Peyer's patch (tissue), 4 donors: ENCODE measurements at regions not wholly inside any gene's neighbourhood (a gene's known extent, or its start where the extent isn't known, plus 50 kb on each side); places are given as distances from the start of the nearest gene placed in this dataset.

Source experiments
- POLR2A ChIP-seq, 2 donors: fragments of 450-650 bp; IDR thresholded peaks; one replicate each; pipeline ENCODE4 v1.5.1; 2017; ENCODE audit warnings: antibody characterized with exemption in 2 of 2, mild to moderate bottlenecking in 2 of 2, moderate library complexity in 2 of 2
- TF ChIP-seq, protein P1 (sequence below), 6 experiments: fragments of 450-650 bp in 4 of 6; fragments of 200-600 bp in 2 of 6; sonication (generic) in 1 of 6; IDR thresholded peaks; one replicate each; pipeline ENCODE4 v1.5.1; 2017 to 2019; ENCODE audit warnings: antibody characterized with exemption in 6 of 6, mild to moderate bottlenecking in 3 of 6, moderate library complexity in 1 of 6

GRCh38 chr21:38652396-38652795 is 153.3 kb upstream of the ETS2 start:
- TF ChIP-seq, protein P1, sequence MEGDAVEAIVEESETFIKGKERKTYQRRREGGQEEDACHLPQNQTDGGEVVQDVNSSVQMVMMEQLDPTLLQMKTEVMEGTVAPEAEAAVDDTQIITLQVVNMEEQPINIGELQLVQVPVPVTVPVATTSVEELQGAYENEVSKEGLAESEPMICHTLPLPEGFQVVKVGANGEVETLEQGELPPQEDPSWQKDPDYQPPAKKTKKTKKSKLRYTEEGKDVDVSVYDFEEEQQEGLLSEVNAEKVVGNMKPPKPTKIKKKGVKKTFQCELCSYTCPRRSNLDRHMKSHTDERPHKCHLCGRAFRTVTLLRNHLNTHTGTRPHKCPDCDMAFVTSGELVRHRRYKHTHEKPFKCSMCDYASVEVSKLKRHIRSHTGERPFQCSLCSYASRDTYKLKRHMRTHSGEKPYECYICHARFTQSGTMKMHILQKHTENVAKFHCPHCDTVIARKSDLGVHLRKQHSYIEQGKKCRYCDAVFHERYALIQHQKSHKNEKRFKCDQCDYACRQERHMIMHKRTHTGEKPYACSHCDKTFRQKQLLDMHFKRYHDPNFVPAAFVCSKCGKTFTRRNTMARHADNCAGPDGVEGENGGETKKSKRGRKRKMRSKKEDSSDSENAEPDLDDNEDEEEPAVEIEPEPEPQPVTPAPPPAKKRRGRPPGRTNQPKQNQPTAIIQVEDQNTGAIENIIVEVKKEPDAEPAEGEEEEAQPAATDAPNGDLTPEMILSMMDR (IDR thresholded peaks at IDR 0.05), result no peak
- no peak for TF ChIP-seq POLR2A (IDR thresholded peaks at IDR 0.05)
